Panc1 (cell line): ENCODE measurements at regions not wholly inside any gene's neighbourhood (a gene's known extent, or its start where the extent isn't known, plus 50 kb on each side); places are given as distances from the start of the nearest gene placed in this dataset.

ENCODE experiments used
- ATAC-seq: fragments of 200-7000 bp; cut with Tn5 transposase; 2 replicates; pipeline ENCODE4 v1.9.1; 2020; ENCODE audit warnings: mild to moderate bottlenecking, moderate library complexity
- BruUV-seq: library from RNA; stranded (reverse); fragments of 400-500 nt; replicated peaks from 2 replicates; lab custom pipeline; 2021; lab: Mats Ljungman, UMichigan
- CTCF ChIA-PET: fragments of 300-600 bp; sonication (Branson Sonifier 250); formaldehyde crosslinking; loops from one replicate; lab custom pipeline; 2022; ENCODE audit warnings: antibody characterized with exemption; lab: Charles Lee
- POLR2A ChIA-PET: fragments of 300-600 bp; sonication (Branson Sonifier 250); formaldehyde crosslinking; loops from one replicate; lab custom pipeline; 2022; ENCODE audit warnings: antibody characterized with exemption; lab: Charles Lee
- DNase-seq: peaks from one replicate; pipeline ENCODE4 v3.0.0-alpha.2; 2010; ENCODE audit warnings: low read depth, low spot score
- H3K27ac ChIP-seq: 2 replicates; pipeline ENCODE4 v1.5.1; 2011; ENCODE audit warnings: mild to moderate bottlenecking, low read length, inconsistent platforms
- H3K27me3 ChIP-seq: fragments of 200-500 bp; sonication (Bioruptor generic); 2 replicates; pipeline ENCODE4 v1.6.0; 2014; ENCODE audit warnings: low read length, inconsistent platforms; ENCODE audit not compliant: control insufficient read depth, insufficient read depth
- H3K36me3 ChIP-seq: fragments of 200-500 bp; sonication (Bioruptor generic); 2 replicates; pipeline ENCODE4 v1.5.1; 2014; ENCODE audit warnings: inconsistent platforms, mild to moderate bottlenecking, low read length, moderate library complexity; ENCODE audit not compliant: control insufficient read depth, insufficient read depth
- H3K4me1 ChIP-seq: 2 replicates; pipeline ENCODE4 v1.5.1; 2011; ENCODE audit warnings: inconsistent platforms, mild to moderate bottlenecking, low read length, moderate library complexity; ENCODE audit not compliant: control insufficient read depth, insufficient read depth
- H3K4me3 ChIP-seq, 2 experiments: 2 replicates each; pipeline ENCODE4 v1.5.1; 2011 to 2012; ENCODE audit warnings: low read depth in 2 of 2, low read length in 2 of 2, mild to moderate bottlenecking in 2 of 2, inconsistent platforms in 1 of 2, moderate library complexity in 1 of 2
- H3K9me3 ChIP-seq: fragments of 200-500 bp; sonication (Bioruptor generic); 2 replicates; pipeline ENCODE4 v1.5.1; 2014; ENCODE audit warnings: low read depth, mild to moderate bottlenecking, inconsistent platforms, low read length, moderate library complexity; ENCODE audit not compliant: control insufficient read depth, insufficient read depth
- CTCF ChIP-seq: fragments of 450-650 bp; IDR thresholded peaks from 2 replicates; pipeline ENCODE4 v1.5.1; 2017; ENCODE audit warnings: mild to moderate bottlenecking
- POLR2AphosphoS5 ChIP-seq: IDR thresholded peaks from 2 replicates; pipeline ENCODE4 v1.6.1; 2012; ENCODE audit warnings: mild to moderate bottlenecking, low read depth, low read length, moderate library complexity
- REST ChIP-seq, 2 experiments: IDR thresholded peaks; 2 replicates each; pipeline ENCODE4 v1.6.1; 2011 to 2012; ENCODE audit warnings: low read depth in 2 of 2, control low read depth in 1 of 2, low read length in 1 of 2, mild to moderate bottlenecking in 1 of 2, moderate library complexity in 1 of 2; ENCODE audit not compliant: insufficient read depth in 1 of 2
- SIN3A ChIP-seq: IDR thresholded peaks from 2 replicates; pipeline ENCODE4 v1.6.1; 2012; ENCODE audit warnings: low read depth, mild to moderate bottlenecking, low read length, moderate library complexity, borderline replicate concordance; ENCODE audit not compliant: insufficient read depth
- TCF7L2 ChIP-seq: IDR thresholded peaks from 2 replicates; pipeline ENCODE4 v1.6.1; 2011; ENCODE audit warnings: mild to moderate bottlenecking, low read depth, low read length, inconsistent platforms
- in situ Hi-C: cut with HindIII; loops from 2 replicates; pipeline ENCODE4 v1.10.0; 2016; ENCODE audit warnings: low sequenced_read_pairs, low pct_unique_long_range_greater_than_20kb
- intact Hi-C: fragments of 100-400 bp; cut with micrococcal nuclease; formaldehyde crosslinking; loops from one replicate; pipeline ENCODE4 v1.10.0; 2022; ENCODE audit not compliant: unreplicated experiment

- POLR2A ChIA-PET, result interaction anchor here (0.6 kb wide), 1 partner anchor 133 kb away, joined by 3 read pairs; no protein-coding TSS in a partner anchor
- DNase-seq (no peak), ATAC-seq (no peak)
- Histone ChIP-seq H3K4me1 (no peaks in the 10 kb centered on the region), H3K27ac (no peak overlapping the region), H3K27me3 (no peaks in the 10 kb centered on the region), H3K4me3 (no peak overlapping the region), H3K9me3 (no peaks in the 10 kb centered on the region), H3K36me3 (no peaks in the 10 kb centered on the region)
- intact Hi-C loops (no loop called here), in situ Hi-C loops (no loop called here)
- TF ChIP-seq REST (IDR thresholded peaks at IDR 0.05; ENCODE audit: insufficient read depth in 1 of 2, low read depth in 2 of 2, low read length in 1 of 2) (no peak), CTCF (no peak), SIN3A (no peak), TCF7L2 (no peak), POLR2AphosphoS5 (no peak)
- CTCF ChIA-PET, result no interaction called here
- BruUV-seq, result no TSS peak
Observed at GRCh38 chr6:133097208-133097607, 143.9 kb upstream of the EYA4 start.

GRCh38 chr6:133099573-133099972, 141.6 kb upstream of the EYA4 start:
- CTCF ChIA-PET, result no interaction called here
- DNase-seq, result no peak
- intact Hi-C loops (no loop called here), in situ Hi-C loops (no loop called here)
- no peaks in the 10 kb centered on the region for H3K4me1 ChIP-seq
- no TSS peak for BruUV-seq
- no peak for ATAC-seq
- TF ChIP-seq POLR2AphosphoS5, result no peak
- no peak for TF ChIP-seq TCF7L2
- TF ChIP-seq REST (IDR thresholded peaks at IDR 0.05; ENCODE audit: insufficient read depth in 1 of 2, low read depth in 2 of 2, low read length in 1 of 2), result no peak
- TF ChIP-seq CTCF, result no peak
- no peak for TF ChIP-seq SIN3A
- H3K27me3 ChIP-seq, result no peaks in the 10 kb centered on the region
- no peaks in the 10 kb centered on the region for H3K9me3 ChIP-seq
- POLR2A ChIA-PET, result no interaction called here
- H3K36me3 ChIP-seq, result no peaks in the 10 kb centered on the region
- H3K4me3 ChIP-seq, result no peak overlapping the region
- no peak overlapping the region for H3K27ac ChIP-seq
